Upper lobe of right lung (tissue), 1 donor: ENCODE measurements at regions not wholly inside any gene's neighbourhood (a gene's known extent, or its start where the extent isn't known, plus 50 kb on each side); places are given as distances from the start of the nearest gene placed in this dataset.
"Not testable (repeated sequence)": the region's sequence is repeated elsewhere in the genome, so short reads cannot be mapped to it uniquely, and the experiment has no call there.

Experiments used
- ATAC-seq: fragments of 200-7000 bp; cut with Tn5 transposase; one replicate; pipeline ENCODE4 v1.9.1; 2020; ENCODE audit warnings: mild to moderate bottlenecking, moderate library complexity
- DNase-seq: peaks from one replicate; pipeline ENCODE4 v3.0.0-alpha.2; 2020
- H3K27ac ChIP-seq: fragments of 200-600 bp; one replicate; pipeline ENCODE4 v1.8.0; 2022
- H3K27me3 ChIP-seq: fragments of 200-600 bp; one replicate; pipeline ENCODE4 v1.8.0; 2022; ENCODE audit warnings: mild to moderate bottlenecking
- H3K36me3 ChIP-seq: fragments of 200-600 bp; one replicate; pipeline ENCODE4 v1.8.0; 2022
- H3K4me1 ChIP-seq: fragments of 200-600 bp; one replicate; pipeline ENCODE4 v1.8.0; 2022
- H3K4me3 ChIP-seq: fragments of 200-600 bp; one replicate; pipeline ENCODE4 v1.8.0; 2022; ENCODE audit warnings: mild to moderate bottlenecking
- H3K9me3 ChIP-seq: fragments of 200-600 bp; one replicate; pipeline ENCODE4 v1.8.0; 2022
- intact Hi-C: fragments of 100-400 bp; cut with DNase I; formaldehyde crosslinking; loops from one replicate; pipeline ENCODE4 v1.11.0; 2022
- TF ChIP-seq, protein P1 (sequence below): fragments of 200-600 bp; IDR thresholded peaks from one replicate; pipeline ENCODE4 v1.8.0; 2022; ENCODE audit warnings: antibody characterized with exemption
- donor health status: DM: no; HTN: yes; CAD: no; lungs with severe emphysema.

DNA sequence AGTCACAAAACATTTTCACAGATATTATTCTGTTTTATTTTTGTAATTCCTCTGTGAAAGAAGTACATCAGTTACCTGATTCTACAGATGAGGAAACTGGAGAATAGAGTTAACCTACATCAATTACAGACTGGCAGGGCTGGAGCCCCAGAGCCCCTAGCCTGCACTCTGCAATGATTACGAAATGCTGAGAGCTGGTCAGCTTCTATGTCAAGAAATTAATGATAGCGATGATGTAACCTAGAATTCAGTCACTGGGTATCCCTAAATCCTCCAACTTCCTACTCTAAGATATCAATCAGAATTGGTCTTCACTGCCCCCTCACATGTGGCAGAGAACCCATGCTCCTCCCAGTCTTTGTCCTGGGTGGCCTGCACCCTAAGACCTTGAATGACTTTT, 273.5 kb upstream of the PLET1 start:
- no peaks in the 10 kb centered on the region for H3K27me3 ChIP-seq
- DNase-seq (no peak), ATAC-seq (no peak)
- TF ChIP-seq, protein P1, sequence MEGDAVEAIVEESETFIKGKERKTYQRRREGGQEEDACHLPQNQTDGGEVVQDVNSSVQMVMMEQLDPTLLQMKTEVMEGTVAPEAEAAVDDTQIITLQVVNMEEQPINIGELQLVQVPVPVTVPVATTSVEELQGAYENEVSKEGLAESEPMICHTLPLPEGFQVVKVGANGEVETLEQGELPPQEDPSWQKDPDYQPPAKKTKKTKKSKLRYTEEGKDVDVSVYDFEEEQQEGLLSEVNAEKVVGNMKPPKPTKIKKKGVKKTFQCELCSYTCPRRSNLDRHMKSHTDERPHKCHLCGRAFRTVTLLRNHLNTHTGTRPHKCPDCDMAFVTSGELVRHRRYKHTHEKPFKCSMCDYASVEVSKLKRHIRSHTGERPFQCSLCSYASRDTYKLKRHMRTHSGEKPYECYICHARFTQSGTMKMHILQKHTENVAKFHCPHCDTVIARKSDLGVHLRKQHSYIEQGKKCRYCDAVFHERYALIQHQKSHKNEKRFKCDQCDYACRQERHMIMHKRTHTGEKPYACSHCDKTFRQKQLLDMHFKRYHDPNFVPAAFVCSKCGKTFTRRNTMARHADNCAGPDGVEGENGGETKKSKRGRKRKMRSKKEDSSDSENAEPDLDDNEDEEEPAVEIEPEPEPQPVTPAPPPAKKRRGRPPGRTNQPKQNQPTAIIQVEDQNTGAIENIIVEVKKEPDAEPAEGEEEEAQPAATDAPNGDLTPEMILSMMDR = no peak
- no peaks in the 10 kb centered on the region for H3K36me3 ChIP-seq
- H3K27ac ChIP-seq = no peak overlapping the region
- no peaks in the 10 kb centered on the region for H3K4me1 ChIP-seq
- intact Hi-C loops = no loop called here
- no peak overlapping the region for H3K4me3 ChIP-seq
- no peaks in the 10 kb centered on the region for H3K9me3 ChIP-seq

DNA sequence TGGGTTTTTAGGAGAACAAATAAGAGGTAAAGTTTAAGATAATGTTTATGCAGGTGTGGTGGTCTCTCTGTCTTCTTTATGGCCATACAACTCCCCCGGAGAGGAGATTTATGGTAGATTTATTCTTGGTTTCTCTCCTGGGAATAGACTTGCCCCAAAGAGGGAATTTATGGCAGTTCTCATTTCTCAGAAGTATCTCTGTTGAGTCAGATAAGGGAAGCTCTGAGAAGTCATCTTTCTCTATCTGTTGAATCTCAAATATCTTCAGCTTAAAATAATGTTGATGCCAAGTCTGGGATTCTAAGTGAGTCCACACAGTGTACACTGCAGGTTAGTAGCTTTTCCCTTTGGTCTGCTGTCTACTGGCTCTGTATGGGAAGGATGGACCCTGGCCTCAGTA, 276.4 kb upstream of the PLET1 start:
- TF ChIP-seq, protein P1 = no peak
- Histone ChIP-seq H3K4me3 (no peak overlapping the region), H3K27ac (no peak overlapping the region), H3K36me3 (no peaks in the 10 kb centered on the region), H3K27me3 (no peaks in the 10 kb centered on the region), H3K9me3 (no peaks in the 10 kb centered on the region), H3K4me1 (no peaks in the 10 kb centered on the region)
- DNase-seq (no peak), ATAC-seq (no peak)
- intact Hi-C loops = no loop called here

DNA sequence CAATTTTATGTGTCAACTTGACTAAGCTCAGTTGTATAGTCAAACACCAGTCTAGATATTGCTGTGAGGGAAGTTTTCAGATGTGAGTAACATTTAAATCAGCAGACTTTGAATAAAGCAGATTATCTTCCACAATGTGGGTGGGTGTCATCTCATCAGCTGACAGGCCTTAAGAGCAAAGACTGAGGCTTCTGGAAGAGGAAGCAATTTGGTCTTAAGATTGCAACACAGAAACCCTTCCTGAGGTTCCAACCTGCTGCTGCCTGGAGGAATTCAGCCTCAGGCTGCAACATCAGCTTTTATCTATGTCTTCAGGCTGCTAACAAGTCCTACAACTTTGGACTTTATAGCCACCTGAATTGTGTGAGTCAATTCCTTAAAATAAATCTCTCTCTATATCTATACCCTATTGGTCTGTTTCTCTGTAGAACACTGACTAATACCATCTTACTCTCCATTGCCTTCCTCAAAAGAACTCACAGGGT, 277.2 kb upstream of the PLET1 start:
- Histone ChIP-seq H3K4me1 (no peaks in the 10 kb centered on the region), H3K27ac (no peak overlapping the region), H3K9me3 (no peaks in the 10 kb centered on the region), H3K27me3 (no peaks in the 10 kb centered on the region), H3K36me3 (no peaks in the 10 kb centered on the region), H3K4me3 (no peak overlapping the region)
- ATAC-seq (peak; percentile 57), DNase-seq (no peak)
- TF ChIP-seq, protein P1 = no peak
- intact Hi-C loops = no loop called here

DNA sequence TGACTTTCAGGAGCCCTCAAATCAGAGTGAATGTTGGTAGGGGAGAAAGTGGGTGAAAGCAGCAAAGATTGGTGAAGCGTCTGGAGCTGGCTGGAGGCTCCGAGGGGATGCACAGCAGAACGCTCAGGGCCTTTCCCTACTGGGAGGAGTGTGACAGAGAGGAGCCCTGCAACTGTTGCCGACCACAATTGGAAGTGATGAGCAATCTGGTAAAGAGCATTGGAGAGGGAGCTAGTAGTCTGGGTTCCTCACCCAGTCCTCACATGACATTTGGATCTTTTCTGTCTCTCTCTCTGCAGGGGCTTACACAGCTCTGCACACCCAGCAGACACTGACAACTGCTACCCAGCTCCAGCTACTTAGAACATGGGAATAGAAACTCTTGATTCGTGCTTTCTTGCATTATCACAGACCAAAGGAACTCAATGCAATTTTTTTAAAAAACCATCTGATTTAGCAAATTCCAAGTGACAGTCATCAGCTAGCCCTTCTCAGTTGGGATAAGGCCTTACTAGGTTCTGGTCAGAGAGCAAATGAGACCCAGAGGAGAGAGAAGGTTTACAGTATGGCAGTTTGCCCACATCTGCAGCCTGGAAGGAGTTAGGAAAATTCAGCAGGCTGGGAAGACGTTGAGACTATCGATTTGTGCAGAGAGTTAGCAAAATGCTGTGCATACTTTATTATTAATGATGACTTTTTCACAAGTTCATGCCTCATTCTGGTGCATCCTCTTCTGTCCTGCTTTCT, 278.0 kb upstream of the PLET1 start:
- Histone ChIP-seq H3K36me3 (no peaks in the 10 kb centered on the region), H3K27me3 (no peaks in the 10 kb centered on the region), H3K9me3 (no peaks in the 10 kb centered on the region), H3K27ac (no peak overlapping the region), H3K4me1 (no peaks in the 10 kb centered on the region), H3K4me3 (no peak overlapping the region)
- TF ChIP-seq, protein P1 = no peak
- intact Hi-C loops = no loop called here
- DNase-seq = no peak
- ATAC-seq = no peak

DNA sequence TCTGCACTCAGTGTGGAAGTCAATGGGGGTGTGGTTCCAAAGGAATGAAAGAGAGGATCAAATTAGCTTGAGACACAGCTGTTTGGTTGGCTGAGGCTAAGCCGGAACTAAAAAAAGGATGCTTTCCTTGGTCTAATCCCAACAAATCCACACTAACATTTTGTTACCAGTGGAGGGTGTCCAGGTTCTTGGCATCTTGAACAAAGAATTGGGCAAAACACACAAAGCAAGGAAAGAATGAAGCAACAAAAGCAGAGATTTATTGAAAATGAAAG, 278.6 kb upstream of the PLET1 start:
- ATAC-seq, intact Hi-C loops, H3K27me3 ChIP-seq, H3K4me3 ChIP-seq, DNase-seq, H3K9me3 ChIP-seq, H3K36me3 ChIP-seq, H3K27ac ChIP-seq, H3K4me1 ChIP-seq: not testable (repeated sequence)

DNA sequence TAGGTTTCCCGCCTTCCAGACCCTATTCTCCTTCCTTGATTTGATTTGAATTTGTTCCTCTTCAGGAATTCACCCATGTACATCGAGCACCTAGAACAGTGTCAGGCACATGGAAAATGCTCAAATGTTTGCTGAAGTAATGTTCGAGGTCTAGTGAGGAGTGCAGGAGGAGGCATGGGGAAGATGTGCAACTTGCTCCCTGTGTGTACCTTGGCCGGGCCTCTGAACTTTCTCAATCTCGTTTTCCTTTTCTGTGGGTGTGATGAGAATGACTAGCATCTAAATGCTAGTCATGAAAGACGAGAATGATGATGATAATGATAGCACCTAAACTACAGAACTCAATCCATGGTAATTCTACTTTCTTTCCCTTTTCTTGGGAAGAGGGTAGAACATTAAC, 279.1 kb upstream of the PLET1 start:
- Histone ChIP-seq H3K36me3 (no peaks in the 10 kb centered on the region), H3K27ac (no peak overlapping the region), H3K4me3 (no peak overlapping the region), H3K4me1 (no peaks in the 10 kb centered on the region), H3K27me3 (no peaks in the 10 kb centered on the region), H3K9me3 (no peaks in the 10 kb centered on the region)
- no peak for DNase-seq
- intact Hi-C loops = no loop called here
- no peak for ATAC-seq
- TF ChIP-seq, protein P1 = no peak
